Lower leg skin (tissue), 3 donors: ENCODE measurements at regions not wholly inside any gene's neighbourhood (a gene's known extent, or its start where the extent isn't known, plus 50 kb on each side); places are given as distances from the start of the nearest gene placed in this dataset.

ENCODE experiments used
- POLR2A ChIP-seq, 2 donors: fragments of 450-650 bp; IDR thresholded peaks; one replicate each; pipeline ENCODE4 v1.6.1; 2016 to 2017; ENCODE audit warnings: antibody characterized with exemption in 2 of 2, mild to moderate bottlenecking in 1 of 2, moderate library complexity in 1 of 2
- TF ChIP-seq, protein P1 (sequence below), 3 donors: fragments of 450-650 bp; IDR thresholded peaks; one replicate each; pipeline ENCODE4 v1.5.1; 2016; ENCODE audit warnings: antibody characterized with exemption in 3 of 3, mild to moderate bottlenecking in 3 of 3, moderate library complexity in 2 of 3

DNA sequence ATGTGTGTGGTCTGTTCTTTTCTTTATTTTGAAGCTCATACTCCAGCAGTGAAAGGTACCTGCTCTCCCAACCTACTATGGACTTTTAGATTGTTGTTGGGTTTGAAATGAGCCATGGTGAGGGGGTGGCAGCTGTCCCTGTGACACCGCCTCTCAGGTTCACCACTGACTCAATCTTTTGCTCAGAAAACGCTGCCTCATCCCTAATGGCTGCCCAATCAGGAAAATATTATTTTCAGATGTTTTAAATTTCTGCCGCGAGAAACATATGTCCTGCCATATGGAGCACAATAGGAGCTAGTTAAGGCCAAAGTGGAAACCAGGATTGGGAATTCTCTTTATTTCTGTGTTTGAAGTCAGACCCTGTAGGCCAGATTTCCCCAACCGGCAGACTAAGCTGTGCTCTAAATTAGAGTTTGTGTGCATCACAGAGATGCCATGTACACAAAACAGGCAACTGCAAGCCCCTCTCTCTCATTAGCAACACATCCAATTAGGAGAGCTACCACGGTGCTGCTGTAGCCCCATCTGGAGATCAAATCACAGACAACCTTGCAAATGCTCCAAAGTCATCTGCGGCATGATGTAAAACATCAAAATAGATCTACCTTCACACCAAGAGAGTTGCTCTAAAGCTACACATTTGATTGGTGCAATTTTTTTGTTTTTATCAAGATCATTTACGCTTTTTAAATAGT, 144.1 kb upstream of the BACH2 start:
- TF ChIP-seq, protein P1, sequence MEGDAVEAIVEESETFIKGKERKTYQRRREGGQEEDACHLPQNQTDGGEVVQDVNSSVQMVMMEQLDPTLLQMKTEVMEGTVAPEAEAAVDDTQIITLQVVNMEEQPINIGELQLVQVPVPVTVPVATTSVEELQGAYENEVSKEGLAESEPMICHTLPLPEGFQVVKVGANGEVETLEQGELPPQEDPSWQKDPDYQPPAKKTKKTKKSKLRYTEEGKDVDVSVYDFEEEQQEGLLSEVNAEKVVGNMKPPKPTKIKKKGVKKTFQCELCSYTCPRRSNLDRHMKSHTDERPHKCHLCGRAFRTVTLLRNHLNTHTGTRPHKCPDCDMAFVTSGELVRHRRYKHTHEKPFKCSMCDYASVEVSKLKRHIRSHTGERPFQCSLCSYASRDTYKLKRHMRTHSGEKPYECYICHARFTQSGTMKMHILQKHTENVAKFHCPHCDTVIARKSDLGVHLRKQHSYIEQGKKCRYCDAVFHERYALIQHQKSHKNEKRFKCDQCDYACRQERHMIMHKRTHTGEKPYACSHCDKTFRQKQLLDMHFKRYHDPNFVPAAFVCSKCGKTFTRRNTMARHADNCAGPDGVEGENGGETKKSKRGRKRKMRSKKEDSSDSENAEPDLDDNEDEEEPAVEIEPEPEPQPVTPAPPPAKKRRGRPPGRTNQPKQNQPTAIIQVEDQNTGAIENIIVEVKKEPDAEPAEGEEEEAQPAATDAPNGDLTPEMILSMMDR (IDR thresholded peaks at IDR 0.05): no peak
- TF ChIP-seq POLR2A (IDR thresholded peaks at IDR 0.05): no peak
